ENCODE measurements at regions not wholly inside any gene's neighbourhood (a gene's known extent, or its start where the extent isn't known, plus 50 kb on each side); places are given as distances from the start of the nearest gene placed in this dataset.

GRCh38 chr4:17315459-17315858, 196.4 kb downstream of the QDPR start:
- TF ChIP-seq EZH2 (IDR thresholded peaks at IDR 0.05; ENCODE audit: low read length, missing control alignments) (no peak), CTCF (conservative IDR thresholded peaks at IDR 0.05 in 1 of 2, IDR thresholded peaks at IDR 0.05 in 1 of 2; ENCODE audit: low read depth in 1 of 2, low read length in 2 of 2) (no peak)
